Stimulated activated CD4-positive, alpha-beta T cell treated with anti-CD3 and anti-CD28 coated beads, Interleukin-2, amount 100 ng/mL, for 4 hours (primary cell): ENCODE measurements at regions not wholly inside any gene's neighbourhood (a gene's known extent, or its start where the extent isn't known, plus 50 kb on each side); places are given as distances from the start of the nearest gene placed in this dataset.

Experiments
- DNase-seq: peaks from one replicate; pipeline ENCODE4 v3.0.0-alpha.2; 2020; ENCODE audit warnings: low read depth

DNA sequence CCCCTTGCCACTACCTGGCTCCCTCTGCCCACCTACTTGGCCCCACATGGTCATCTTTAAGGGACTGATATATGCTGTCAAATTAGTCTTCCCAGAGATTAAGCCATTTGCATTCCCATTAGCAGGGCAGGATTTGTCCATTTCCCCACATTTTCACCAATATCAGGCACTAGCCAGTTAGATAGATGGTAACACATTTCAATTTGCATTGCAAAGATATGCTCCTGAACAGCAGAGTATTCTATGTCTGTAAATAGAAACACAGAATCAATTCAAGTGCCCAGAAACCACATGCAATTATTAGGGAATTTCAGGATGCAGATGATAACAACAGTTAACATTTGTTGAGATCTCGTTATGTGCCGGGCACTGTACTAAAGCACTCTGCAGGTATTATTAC is 92.6 kb upstream of the IL12B start:
- DNase-seq, result no peak

GRCh38 chr5:159424123-159424522 is 93.8 kb upstream of the IL12B start:
- no peak for DNase-seq

- DNase-seq, result no peak
These were observed 96.4 kb upstream of the IL12B start for GRCh38 chr5:159426694-159427093.

DNA sequence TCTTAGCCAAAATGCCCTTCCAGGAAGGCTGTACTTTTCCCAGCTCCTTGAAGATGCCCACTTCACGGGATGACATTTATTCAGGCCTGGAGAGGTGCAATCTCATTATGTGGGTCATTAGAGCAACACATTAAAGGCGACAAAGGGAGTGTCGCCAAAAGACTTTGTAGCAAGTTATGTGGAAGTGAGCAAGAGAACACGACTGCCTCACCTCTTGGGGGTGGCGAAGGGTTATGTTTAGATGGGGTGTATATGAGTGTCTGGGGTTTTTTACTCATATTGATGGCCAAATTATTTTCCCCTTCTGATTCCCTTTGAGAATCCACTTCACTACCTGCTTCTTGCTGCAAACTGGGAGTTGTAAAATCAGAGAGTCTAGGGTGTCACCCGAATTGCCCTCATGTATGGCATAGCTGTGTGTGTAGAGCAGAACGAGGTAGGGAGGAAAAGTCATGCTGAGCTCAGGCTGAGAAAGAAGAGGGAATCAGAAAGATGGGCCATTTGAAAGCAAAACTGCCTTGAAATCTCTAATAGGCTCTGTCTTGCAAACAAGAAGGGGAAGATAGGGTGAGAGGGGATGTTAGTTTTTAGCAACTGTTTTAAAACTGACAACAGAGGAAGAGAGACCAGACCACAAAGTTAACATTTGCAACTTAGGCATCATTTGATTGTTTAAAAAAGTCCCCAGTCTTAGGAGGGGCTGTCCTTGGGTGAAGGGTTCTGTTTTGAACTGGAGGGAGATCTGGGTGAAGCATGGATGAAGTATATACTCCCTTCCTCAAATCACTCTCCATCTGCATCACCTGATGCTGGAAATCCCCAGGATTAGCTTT is 97.1 kb upstream of the IL12B start:
- DNase-seq, result no peak

GRCh38 chr5:159430361-159431012 is 100.2 kb upstream of the IL12B start:
- no peak for DNase-seq

- no peak for DNase-seq
These were observed 105.6 kb upstream of the IL12B start for GRCh38 chr5:159435855-159436254.

- no peak for DNase-seq
These were observed 107.8 kb upstream of the IL12B start for GRCh38 chr5:159438092-159438491.

- DNase-seq, result no peak
These were observed 108.7 kb upstream of the IL12B start for GRCh38 chr5:159439002-159439401.

DNA sequence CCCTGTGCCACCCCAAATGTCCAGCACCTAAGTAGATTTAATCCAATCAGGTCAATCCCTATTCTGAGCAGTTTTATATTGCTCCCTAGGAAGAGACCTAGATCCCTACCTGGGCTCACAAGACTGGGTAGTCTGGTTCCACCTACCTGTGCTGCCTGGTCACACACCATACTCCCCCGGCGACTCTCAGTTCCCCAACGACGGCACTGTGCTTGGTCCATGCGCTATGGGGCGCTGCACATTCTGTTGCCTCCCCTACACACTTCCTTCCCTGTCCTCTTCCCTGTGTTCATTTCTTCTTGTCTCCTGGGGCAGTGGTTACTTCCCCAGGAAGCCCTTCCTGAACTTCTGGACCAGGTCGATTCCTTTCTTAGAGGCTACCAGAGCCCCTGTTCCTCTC is 109.9 kb upstream of the IL12B start:
- DNase-seq, result no peak

DNA sequence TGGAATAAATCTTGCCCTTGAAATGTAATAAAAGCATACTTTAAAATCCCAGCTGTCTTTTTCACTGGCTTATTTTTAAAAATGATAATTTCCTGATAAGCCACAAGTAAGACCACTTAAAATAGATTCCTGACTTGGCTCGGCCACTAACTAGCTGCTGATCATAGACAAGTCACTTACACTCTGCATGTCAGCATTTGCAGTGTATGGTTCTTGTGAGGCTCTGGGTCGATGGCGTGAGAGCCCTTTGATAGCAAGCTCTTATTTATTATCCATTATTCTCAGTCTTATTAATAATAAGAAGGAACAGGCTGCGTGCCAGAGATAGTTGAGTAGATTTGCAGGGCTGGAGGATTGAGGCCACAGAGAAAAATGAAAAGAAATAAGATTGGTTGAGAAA is 110.7 kb upstream of the IL12B start:
- no peak for DNase-seq

GRCh38 chr5:159441441-159441840 is 111.2 kb upstream of the IL12B start:
- DNase-seq, result no peak

GRCh38 chr5:159442206-159442850 is 112.0 kb upstream of the IL12B start:
- DNase-seq, result no peak

- DNase-seq, result no peak
These were observed 114.3 kb upstream of the IL12B start for GRCh38 chr5:159444441-159445082.

DNA sequence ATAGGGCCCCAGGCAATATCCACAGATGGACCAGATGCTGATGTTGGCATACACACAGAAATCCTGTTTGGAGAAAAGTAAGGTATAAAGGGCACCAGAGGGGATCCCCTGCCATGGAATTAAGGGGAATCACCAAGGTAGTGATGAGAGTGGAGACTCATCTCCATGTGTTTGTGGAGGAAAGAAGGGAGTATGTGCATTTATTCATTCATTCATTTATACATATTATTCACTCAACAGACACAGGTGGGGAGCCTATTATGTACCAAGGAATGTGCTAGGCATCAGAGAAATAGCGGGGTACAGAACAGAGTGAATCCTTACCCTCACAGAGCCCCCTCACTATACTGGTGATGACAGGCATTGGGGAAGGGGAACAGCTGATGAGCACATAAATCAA is 116.8 kb upstream of the IL12B start:
- DNase-seq, result no peak

- no peak for DNase-seq
These were observed 118.6 kb upstream of the IL12B start for GRCh38 chr5:159448841-159449407.

GRCh38 chr5:159449925-159450324 is 119.6 kb upstream of the IL12B start:
- no peak for DNase-seq

DNA sequence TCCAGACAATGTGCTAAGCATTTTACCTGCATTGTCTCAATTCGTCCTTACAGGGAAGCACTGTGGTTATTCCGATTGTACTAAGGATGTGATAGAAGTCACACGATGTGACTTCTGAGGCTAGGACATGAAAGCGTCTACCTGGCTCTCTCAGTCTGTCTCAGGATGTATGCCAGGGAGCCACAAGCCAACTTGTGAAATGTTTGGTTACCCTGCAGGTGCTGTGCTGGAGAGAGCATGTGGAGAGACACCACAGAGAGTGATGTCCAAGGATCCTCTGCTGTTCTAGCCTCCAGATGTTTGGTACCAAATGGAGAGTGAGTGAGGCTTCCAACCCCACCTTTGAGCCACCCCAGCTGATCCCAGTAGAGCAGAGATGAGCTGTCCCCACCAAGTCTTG is 120.1 kb upstream of the IL12B start:
- DNase-seq, result no peak

DNA sequence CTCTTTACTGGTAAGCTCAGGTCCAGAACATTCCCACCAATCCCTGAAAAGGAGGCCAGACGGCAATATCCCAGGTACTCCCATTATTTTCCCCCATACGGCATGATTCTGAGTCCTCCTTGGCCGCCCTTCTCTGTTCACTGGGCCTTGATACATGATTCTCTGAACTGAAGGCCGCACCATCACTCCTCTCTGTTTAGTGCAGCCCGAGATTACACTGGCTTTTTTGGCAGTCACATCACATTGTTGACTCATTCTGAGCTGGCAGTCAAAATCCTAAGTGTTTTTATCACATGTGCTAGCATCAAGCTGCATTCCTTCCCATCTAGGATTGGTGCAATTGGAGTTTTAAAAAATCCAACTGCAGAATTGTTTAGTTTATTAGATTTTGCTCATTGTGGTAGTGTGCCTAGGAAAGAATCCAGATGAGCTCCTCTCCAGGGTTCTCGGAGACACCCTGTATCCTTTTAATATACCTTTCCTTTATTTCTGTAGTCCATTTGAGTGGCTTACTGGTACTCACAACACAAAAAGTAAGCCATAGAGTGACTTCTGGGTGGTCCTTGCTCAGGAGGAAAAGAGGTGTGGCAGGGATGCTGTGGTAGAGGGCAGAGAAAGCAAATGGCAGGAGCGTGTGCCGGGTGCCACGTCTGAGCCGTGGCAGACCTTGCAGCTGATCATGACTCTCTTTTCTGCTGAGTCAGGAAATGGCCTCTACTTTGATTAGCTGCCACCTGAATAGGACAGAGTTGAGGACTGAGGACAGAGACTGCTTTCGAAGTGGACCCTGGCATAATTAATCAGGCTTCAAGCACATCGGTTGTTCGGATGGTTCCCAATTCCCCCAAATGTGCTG is 121.1 kb upstream of the IL12B start:
- no peak for DNase-seq

DNA sequence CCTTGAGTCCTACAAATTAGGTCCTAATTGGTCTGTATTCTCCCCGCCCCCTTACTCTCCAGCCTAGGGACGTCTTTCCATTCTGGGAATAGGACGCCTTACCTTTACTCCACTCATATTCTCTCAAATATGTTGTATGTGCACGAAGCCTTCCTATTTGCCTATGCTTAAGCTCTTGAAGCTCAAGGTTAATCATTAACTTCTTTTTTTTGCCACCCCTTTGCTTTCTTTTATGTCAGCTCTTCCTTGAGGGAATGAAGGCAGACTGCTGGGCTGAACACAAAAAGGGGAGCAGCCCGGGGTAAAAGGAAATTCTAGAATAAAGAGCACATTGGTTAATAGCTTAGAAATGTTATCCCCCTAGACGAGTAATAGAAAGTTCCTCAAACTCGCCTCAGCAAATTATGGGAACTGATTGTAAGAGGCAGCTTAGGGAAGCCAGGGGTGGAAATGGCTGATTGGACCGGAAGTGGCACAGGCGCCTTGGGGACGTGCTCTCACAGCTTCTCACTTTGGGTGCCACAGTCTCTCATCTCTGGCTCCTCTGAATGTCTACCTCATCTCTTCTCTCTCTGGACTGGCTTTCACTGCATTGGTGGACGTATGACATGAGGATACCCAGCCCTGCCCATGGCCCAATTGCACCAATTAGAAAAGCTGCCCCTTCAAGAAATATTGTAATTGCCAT is 122.3 kb upstream of the IL12B start:
- no peak for DNase-seq

DNA sequence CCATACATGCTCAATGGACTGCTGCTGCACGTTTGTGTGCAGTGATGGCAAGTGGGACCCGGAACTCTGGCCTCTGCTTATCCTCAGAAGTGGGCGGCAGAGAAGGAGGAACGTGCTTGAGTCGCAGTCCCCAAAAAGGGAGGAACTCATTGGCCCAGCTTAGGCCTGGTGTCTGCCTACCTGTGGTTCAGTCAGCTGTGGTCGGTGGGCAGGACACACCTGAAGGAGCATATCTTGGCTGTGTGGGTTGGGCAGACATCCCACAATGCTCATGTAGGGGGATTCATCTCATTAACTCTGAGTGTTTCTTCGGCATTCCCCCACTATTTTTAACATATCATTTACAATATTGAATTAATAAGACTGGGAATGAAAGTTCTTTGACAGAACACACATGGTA is 122.9 kb upstream of the IL12B start:
- DNase-seq, result no peak

DNA sequence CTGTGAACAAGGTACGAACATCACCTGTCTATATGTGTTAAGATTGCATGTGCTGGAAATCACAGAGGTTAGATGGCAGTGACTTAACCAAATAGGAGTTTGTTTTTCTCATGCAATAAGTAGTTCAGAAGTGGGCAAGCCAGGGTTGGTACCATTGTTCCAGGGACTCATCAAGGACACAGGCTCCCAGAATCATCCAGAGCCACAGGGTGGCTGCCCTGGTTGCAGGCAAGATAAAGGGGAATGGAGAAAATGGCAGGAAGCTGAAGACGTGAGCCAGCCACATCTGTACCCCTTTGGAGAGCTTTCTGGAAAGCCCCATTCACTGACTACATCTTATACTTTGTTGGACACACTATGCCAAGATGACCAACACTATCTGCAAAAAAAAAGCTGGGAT is 126.0 kb upstream of the IL12B start:
- DNase-seq, result no peak
